ENCODE measurements at regions not wholly inside any gene's neighbourhood (a gene's known extent, or its start where the extent isn't known, plus 50 kb on each side); places are given as distances from the start of the nearest gene placed in this dataset.

GRCh38 chr16:24477492-24477891 is 61.9 kb upstream of the RBBP6 start:
- BruUV-seq (replicated peaks): no TSS peak
- Histone ChIP-seq H3K4me3 (ENCODE audit: low read depth, low read length, poor library complexity, severe bottlenecking) (no peak overlapping the region), H3K4me1 (ENCODE audit: insufficient read depth, low read length, poor library complexity, severe bottlenecking) (peaks cover 5% of the 10 kb centered on the region), H3K27me3 (replicated peaks; ENCODE audit: insufficient read depth, low read depth, low read length, poor library complexity) (no peaks in the 10 kb centered on the region), H3K27ac (ENCODE audit: low read depth, low read length, poor library complexity, severe bottlenecking) (no peak overlapping the region), H3K9me3 (ENCODE audit: low read depth, low read length, poor library complexity, severe bottlenecking) (peaks cover 3% of the 10 kb centered on the region), H3K36me3 (ENCODE audit: insufficient read depth, low read length, poor library complexity, severe bottlenecking) (no peaks in the 10 kb centered on the region)
- no peak for DNase-seq (ENCODE audit: low spot score)
- TF ChIP-seq CTCF (conservative IDR thresholded peaks at IDR 0.05; ENCODE audit: low read depth, low read length): no peak
- TF ChIP-seq EZH2 (IDR thresholded peaks at IDR 0.05; ENCODE audit: borderline replicate concordance, low read depth, low read length, poor library complexity, severe bottlenecking): no peak
- CTCF ChIA-PET: no interaction called here
- intact Hi-C loops (cut with micrococcal nuclease; ENCODE audit: unreplicated experiment): no loop called here
- POLR2A ChIA-PET (ENCODE audit: low non-redundant PET): no interaction called here

GRCh38 chr16:24478401-24478800 is 61.0 kb upstream of the RBBP6 start:
- no peak for TF ChIP-seq CTCF (conservative IDR thresholded peaks at IDR 0.05; ENCODE audit: low read depth, low read length)
- no peak for TF ChIP-seq EZH2 (IDR thresholded peaks at IDR 0.05; ENCODE audit: borderline replicate concordance, low read depth, low read length, poor library complexity, severe bottlenecking)
- BruUV-seq (replicated peaks): no TSS peak
- ChIA-PET CTCF (no interaction called here), POLR2A (ENCODE audit: low non-redundant PET) (no interaction called here)
- intact Hi-C loops (cut with micrococcal nuclease; ENCODE audit: unreplicated experiment): no loop called here
- Histone ChIP-seq H3K27me3 (replicated peaks; ENCODE audit: insufficient read depth, low read depth, low read length, poor library complexity) (no peaks in the 10 kb centered on the region), H3K4me3 (ENCODE audit: low read depth, low read length, poor library complexity, severe bottlenecking) (no peak overlapping the region), H3K36me3 (ENCODE audit: insufficient read depth, low read length, poor library complexity, severe bottlenecking) (no peaks in the 10 kb centered on the region), H3K9me3 (ENCODE audit: low read depth, low read length, poor library complexity, severe bottlenecking) (peaks cover 3% of the 10 kb centered on the region), H3K4me1 (ENCODE audit: insufficient read depth, low read length, poor library complexity, severe bottlenecking) (peaks cover 5% of the 10 kb centered on the region), H3K27ac (ENCODE audit: low read depth, low read length, poor library complexity, severe bottlenecking) (no peak overlapping the region)
- peak; percentile 27 for DNase-seq (ENCODE audit: low spot score)

GRCh38 chr16:24482681-24483202 is 56.6 kb upstream of the RBBP6 start:
- no TSS peak for BruUV-seq (replicated peaks)
- peaks cover 5% of the 10 kb centered on the region for H3K4me1 ChIP-seq (ENCODE audit: insufficient read depth, low read length, poor library complexity, severe bottlenecking)
- TF ChIP-seq EZH2 (IDR thresholded peaks at IDR 0.05; ENCODE audit: borderline replicate concordance, low read depth, low read length, poor library complexity, severe bottlenecking) (no peak), CTCF (conservative IDR thresholded peaks at IDR 0.05; ENCODE audit: low read depth, low read length) (no peak)
- H3K27ac ChIP-seq (ENCODE audit: low read depth, low read length, poor library complexity, severe bottlenecking): no peak overlapping the region
- H3K4me3 ChIP-seq (ENCODE audit: low read depth, low read length, poor library complexity, severe bottlenecking): no peak overlapping the region
- no peaks in the 10 kb centered on the region for H3K9me3 ChIP-seq (ENCODE audit: low read depth, low read length, poor library complexity, severe bottlenecking)
- DNase-seq (ENCODE audit: low spot score): no peak
- intact Hi-C loops (cut with micrococcal nuclease; ENCODE audit: unreplicated experiment): no loop called here
- CTCF ChIA-PET: no interaction called here
- H3K27me3 ChIP-seq (replicated peaks; ENCODE audit: insufficient read depth, low read depth, low read length, poor library complexity): no peaks in the 10 kb centered on the region
- no peaks in the 10 kb centered on the region for H3K36me3 ChIP-seq (ENCODE audit: insufficient read depth, low read length, poor library complexity, severe bottlenecking)
- POLR2A ChIA-PET (ENCODE audit: low non-redundant PET): no interaction called here

All from A673 (cell line).